CD4-positive, alpha-beta T cell (primary cell): ENCODE measurements at regions not wholly inside any gene's neighbourhood (a gene's known extent, or its start where the extent isn't known, plus 50 kb on each side); places are given as distances from the start of the nearest gene placed in this dataset.

Source experiments
- ATAC-seq: fragments of 200-7000 bp; cut with Tn5 transposase; one replicate; pipeline ENCODE4 v1.10.0; 2022; ENCODE audit warnings: mild to moderate bottlenecking; ENCODE audit not compliant: poor library complexity
- CTCF ChIA-PET: fragments of 350-600 bp; sonication (Branson Sonifier 250); formaldehyde crosslinking; loops from one replicate; lab custom pipeline; 2021; ENCODE audit warnings: antibody characterized with exemption, inconsistent platforms; lab: Charles Lee
- POLR2A ChIA-PET: fragments of 350-600 bp; sonication (Branson Sonifier 250); formaldehyde crosslinking; loops from one replicate; lab custom pipeline; 2021; ENCODE audit warnings: antibody characterized with exemption, inconsistent platforms; lab: Charles Lee
- DNase-seq, 14 experiments: peaks; one replicate each; pipeline ENCODE4 v3.0.0-alpha.2; 2013 to 2020; ENCODE audit warnings: mixed read lengths in 2 of 14
- H3K27ac ChIP-seq, 2 donors: one replicate each; pipeline versions ENCODE4 v1.5.1 to v1.7.0; 2013; ENCODE audit warnings: low read length in 2 of 2, low read depth in 1 of 2, mild to moderate bottlenecking in 1 of 2
- H3K27me3 ChIP-seq, 2 experiments: 1 replicate in 1 of 2; 2 replicates in 1 of 2; pipeline versions ENCODE4 v1.6.1 to v1.7.0; 2013; ENCODE audit warnings: low read length in 2 of 2, control low read depth in 1 of 2, mild to moderate bottlenecking in 1 of 2, moderate library complexity in 1 of 2; ENCODE audit not compliant: insufficient read depth in 2 of 2, control insufficient read depth in 1 of 2
- H3K36me3 ChIP-seq: one replicate; pipeline ENCODE4 v1.6.1; 2013; ENCODE audit warnings: low read length, control low read depth; ENCODE audit not compliant: insufficient read depth
- H3K4me1 ChIP-seq: one replicate; pipeline ENCODE4 v1.6.1; 2013; ENCODE audit warnings: low read length, control low read depth; ENCODE audit not compliant: insufficient read depth
- H3K4me3 ChIP-seq: one replicate; pipeline ENCODE4 v1.5.1; 2013; ENCODE audit warnings: mild to moderate bottlenecking, low read length, moderate library complexity
- H3K9me3 ChIP-seq, 2 experiments: 1 replicate in 1 of 2; 2 replicates in 1 of 2; pipeline versions ENCODE4 v1.6.1 to v1.7.0; 2013; ENCODE audit warnings: low read length in 2 of 2, mild to moderate bottlenecking in 2 of 2, control low read depth in 1 of 2, moderate library complexity in 1 of 2; ENCODE audit not compliant: control insufficient read depth in 1 of 2, insufficient read depth in 1 of 2
- H3K27ac Mint-ChIP-seq: one replicate; pipeline ENCODE4 v1.8.0; 2020; ENCODE audit warnings: mixed read lengths
- H3K27me3 Mint-ChIP-seq: one replicate; pipeline ENCODE4 v1.8.0; 2021; ENCODE audit warnings: mixed read lengths
- H3K36me3 Mint-ChIP-seq: one replicate; pipeline ENCODE4 v1.8.0; 2021; ENCODE audit warnings: low read depth, mixed read lengths
- H3K4me1 Mint-ChIP-seq: one replicate; pipeline ENCODE4 v1.8.0; 2021; ENCODE audit warnings: low read depth, mixed read lengths
- H3K4me3 Mint-ChIP-seq: one replicate; pipeline ENCODE4 v1.8.0; 2020; ENCODE audit warnings: mild to moderate bottlenecking, mixed read lengths
- H3K9me3 Mint-ChIP-seq: one replicate; pipeline ENCODE4 v1.8.0; 2020; ENCODE audit warnings: mixed read lengths
- CTCF ChIP-seq: fragments of 200-600 bp; IDR thresholded peaks from one replicate; pipeline ENCODE4 v1.8.0; 2022; ENCODE audit warnings: antibody characterized with exemption, mild to moderate bottlenecking
- intact Hi-C, 2 experiments: fragments of 100-400 bp; cut with DNase I in 1 of 2; cut with micrococcal nuclease in 1 of 2; formaldehyde crosslinking; loops; one replicate each; pipeline versions ENCODE4 v1.15.1 to v1.9.0; 2023 to 2025; cut with DNase I, micrococcal nuclease

GRCh38 chr10:69742928-69743602 lies 58.6 kb upstream of the COL13A1 start:
- POLR2A ChIA-PET = no interaction called here
- H3K27me3 Mint-ChIP-seq = peaks cover 31% of the 10 kb centered on the region
- no peak for ATAC-seq
- Histone ChIP-seq H3K4me3 (no peak overlapping the region), H3K27me3 (no peaks in the 10 kb centered on the region), H3K27ac (no peak overlapping the region), H3K36me3 (no peaks in the 10 kb centered on the region), H3K4me1 (no peaks in the 10 kb centered on the region), H3K9me3 (no peaks in the 10 kb centered on the region)
- no peak overlapping the region for H3K27ac Mint-ChIP-seq
- H3K4me1 Mint-ChIP-seq = no peaks in the 10 kb centered on the region
- CTCF ChIA-PET = no interaction called here
- no peaks in the 10 kb centered on the region for H3K36me3 Mint-ChIP-seq
- H3K4me3 Mint-ChIP-seq = no peak overlapping the region
- no peaks in the 10 kb centered on the region for H3K9me3 Mint-ChIP-seq
- TF ChIP-seq CTCF = no peak
- intact Hi-C loops = no loop called here
- no peak for DNase-seq

GRCh38 chr10:69744971-69745370 lies 56.7 kb upstream of the COL13A1 start:
- H3K27ac Mint-ChIP-seq = no peak overlapping the region
- no peak for DNase-seq
- H3K27me3 Mint-ChIP-seq = peaks cover 31% of the 10 kb centered on the region

GRCh38 chr10:69745698-69746097 lies 56.0 kb upstream of the COL13A1 start:
- TF ChIP-seq CTCF = no peak
- H3K27ac ChIP-seq = no peak overlapping the region
- DNase-seq (no peak), ATAC-seq (no peak)
- H3K4me1 ChIP-seq = no peaks in the 10 kb centered on the region
- no peaks in the 10 kb centered on the region for H3K36me3 Mint-ChIP-seq
- H3K36me3 ChIP-seq = no peaks in the 10 kb centered on the region
- no peaks in the 10 kb centered on the region for H3K4me1 Mint-ChIP-seq
- no peaks in the 10 kb centered on the region for H3K9me3 Mint-ChIP-seq
- H3K27me3 ChIP-seq = no peaks in the 10 kb centered on the region
- peaks cover 28% of the 10 kb centered on the region for H3K27me3 Mint-ChIP-seq
- POLR2A ChIA-PET = no interaction called here
- H3K9me3 ChIP-seq = no peaks in the 10 kb centered on the region
- no peak overlapping the region for H3K4me3 Mint-ChIP-seq
- H3K27ac Mint-ChIP-seq = no peak overlapping the region
- no peak overlapping the region for H3K4me3 ChIP-seq
- intact Hi-C loops = no loop called here
- CTCF ChIA-PET = no interaction called here

More at GRCh38 chr10:69744971-69745370, 56.7 kb upstream of the COL13A1 start:
- no peaks in the 10 kb centered on the region for H3K9me3 ChIP-seq
- no peaks in the 10 kb centered on the region for H3K4me1 ChIP-seq
- no peak for TF ChIP-seq CTCF
- no peak overlapping the region for H3K27ac ChIP-seq
- POLR2A ChIA-PET = no interaction called here
- no peak overlapping the region for H3K4me3 Mint-ChIP-seq
- no peak overlapping the region for H3K4me3 ChIP-seq
- no peaks in the 10 kb centered on the region for H3K4me1 Mint-ChIP-seq
- no peak for ATAC-seq
- H3K9me3 Mint-ChIP-seq = no peaks in the 10 kb centered on the region
- no peaks in the 10 kb centered on the region for H3K36me3 ChIP-seq
- no peaks in the 10 kb centered on the region for H3K27me3 ChIP-seq
- CTCF ChIA-PET = no interaction called here
- no peaks in the 10 kb centered on the region for H3K36me3 Mint-ChIP-seq
- intact Hi-C loops = no loop called here
